Mucosa of stomach (tissue), 1 donor: ENCODE measurements at regions not wholly inside any gene's neighbourhood (a gene's known extent, or its start where the extent isn't known, plus 50 kb on each side); places are given as distances from the start of the nearest gene placed in this dataset.

Experiments
- H3K27me3 ChIP-seq: one replicate; pipeline ENCODE4 v1.7.0; 2013; ENCODE audit warnings: mild to moderate bottlenecking, low read length; ENCODE audit not compliant: control insufficient read depth, insufficient read depth
- H3K36me3 ChIP-seq: one replicate; pipeline ENCODE4 v1.7.0; 2013; ENCODE audit warnings: low read length; ENCODE audit not compliant: control insufficient read depth, insufficient read depth
- H3K4me1 ChIP-seq: one replicate; pipeline ENCODE4 v1.7.0; 2013; ENCODE audit warnings: mild to moderate bottlenecking, low read length; ENCODE audit not compliant: control insufficient read depth, insufficient read depth
- H3K4me3 ChIP-seq: one replicate; pipeline ENCODE4 v1.7.0; 2013; ENCODE audit warnings: low read length
- H3K9ac ChIP-seq: one replicate; pipeline ENCODE4 v1.7.0; 2013; ENCODE audit warnings: mild to moderate bottlenecking, low read length, moderate library complexity
- H3K9me3 ChIP-seq: one replicate; pipeline ENCODE4 v1.7.0; 2013; ENCODE audit warnings: mild to moderate bottlenecking, low read length, moderate library complexity; ENCODE audit not compliant: control insufficient read depth
- donor health status: Pancreatic carcinoma.

DNA sequence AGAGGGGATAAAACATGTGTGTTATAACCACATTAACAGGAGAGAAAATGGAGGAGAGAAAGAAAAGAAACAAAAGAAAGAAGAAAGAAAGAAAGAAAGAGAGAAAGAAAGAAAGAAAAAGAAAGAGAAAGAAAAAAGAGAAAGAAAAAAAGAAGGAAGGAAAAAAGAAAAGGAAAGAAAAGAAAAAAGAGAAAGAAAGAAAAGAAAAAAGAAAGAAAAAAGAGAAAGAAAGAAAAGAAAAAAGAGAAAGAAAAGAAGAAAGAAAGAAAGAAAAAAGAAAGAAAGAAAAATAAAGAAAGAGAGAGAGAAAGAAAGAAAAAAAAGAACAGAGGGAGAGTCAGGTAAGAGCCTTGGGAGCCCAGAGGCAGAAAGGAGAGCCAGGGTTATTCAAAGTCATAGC is 446.6 kb upstream of the ASIC2 start:
- H3K9me3 ChIP-seq: no peaks in the 10 kb centered on the region
- H3K36me3 ChIP-seq: no peaks in the 10 kb centered on the region
- no peaks in the 10 kb centered on the region for H3K27me3 ChIP-seq
- no peaks in the 10 kb centered on the region for H3K4me1 ChIP-seq
- H3K4me3 ChIP-seq: no peak overlapping the region
- H3K9ac ChIP-seq: no peak overlapping the region

DNA sequence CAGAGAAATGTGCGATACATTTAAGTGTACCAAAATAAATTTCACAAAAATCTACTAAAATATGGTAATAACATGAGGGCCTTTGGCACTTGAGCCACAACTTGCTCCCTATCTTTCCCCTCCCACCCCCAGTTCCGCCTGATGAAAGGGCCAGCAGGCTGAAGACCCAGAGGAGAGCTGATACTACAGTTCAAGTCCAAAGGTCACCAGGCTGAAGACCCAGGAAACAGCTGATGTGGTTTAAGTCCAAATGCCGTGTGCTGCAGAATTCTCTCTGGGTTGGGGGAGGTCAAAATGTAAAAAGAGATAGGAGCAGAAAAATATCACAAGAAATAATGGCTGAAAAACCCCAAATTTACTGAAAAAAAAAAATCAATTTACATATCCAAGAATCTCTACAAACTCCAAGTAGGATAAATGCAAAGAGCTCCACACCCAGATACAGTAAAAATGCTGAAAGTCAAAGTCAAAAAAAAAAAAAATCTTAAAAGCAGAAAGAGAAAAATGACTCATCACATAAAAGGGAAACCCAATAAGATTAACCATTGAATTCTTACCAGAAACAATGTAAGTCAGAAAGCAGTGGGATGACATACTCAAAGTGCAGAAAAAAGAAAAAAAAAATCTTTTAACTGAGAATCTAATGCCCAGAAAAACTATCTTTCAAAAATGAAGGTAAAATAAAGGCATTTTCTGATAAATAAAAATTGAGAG is 452.1 kb upstream of the ASIC2 start:
- Histone ChIP-seq H3K9me3 (no peaks in the 10 kb centered on the region), H3K36me3 (no peaks in the 10 kb centered on the region), H3K4me1 (no peaks in the 10 kb centered on the region), H3K4me3 (no peak overlapping the region), H3K27me3 (no peaks in the 10 kb centered on the region), H3K9ac (no peak overlapping the region)

- no peak overlapping the region for H3K4me3 ChIP-seq
- peaks cover 5% of the 10 kb centered on the region for H3K4me1 ChIP-seq
- no peaks in the 10 kb centered on the region for H3K36me3 ChIP-seq
- H3K9ac ChIP-seq: no peak overlapping the region
- no peaks in the 10 kb centered on the region for H3K27me3 ChIP-seq
- no peaks in the 10 kb centered on the region for H3K9me3 ChIP-seq
These were observed 456.1 kb upstream of the ASIC2 start for GRCh38 chr17:33749171-33749570.

GRCh38 chr17:33750943-33751701 is 458.0 kb upstream of the ASIC2 start:
- no peaks in the 10 kb centered on the region for H3K27me3 ChIP-seq
- H3K9ac ChIP-seq: no peak overlapping the region
- H3K4me1 ChIP-seq: peaks cover 5% of the 10 kb centered on the region
- H3K9me3 ChIP-seq: no peaks in the 10 kb centered on the region
- H3K4me3 ChIP-seq: no peak overlapping the region
- no peaks in the 10 kb centered on the region for H3K36me3 ChIP-seq

- Histone ChIP-seq H3K4me1 (peaks cover 5% of the 10 kb centered on the region), H3K27me3 (no peaks in the 10 kb centered on the region), H3K9me3 (no peaks in the 10 kb centered on the region), H3K9ac (no peak overlapping the region), H3K36me3 (no peaks in the 10 kb centered on the region), H3K4me3 (no peak overlapping the region)
These were observed 458.6 kb upstream of the ASIC2 start for GRCh38 chr17:33751702-33752065.

- Histone ChIP-seq H3K27me3 (no peaks in the 10 kb centered on the region), H3K9me3 (no peaks in the 10 kb centered on the region), H3K36me3 (no peaks in the 10 kb centered on the region)
These were observed 460.4 kb upstream of the ASIC2 start for GRCh38 chr17:33753452-33753851.

DNA sequence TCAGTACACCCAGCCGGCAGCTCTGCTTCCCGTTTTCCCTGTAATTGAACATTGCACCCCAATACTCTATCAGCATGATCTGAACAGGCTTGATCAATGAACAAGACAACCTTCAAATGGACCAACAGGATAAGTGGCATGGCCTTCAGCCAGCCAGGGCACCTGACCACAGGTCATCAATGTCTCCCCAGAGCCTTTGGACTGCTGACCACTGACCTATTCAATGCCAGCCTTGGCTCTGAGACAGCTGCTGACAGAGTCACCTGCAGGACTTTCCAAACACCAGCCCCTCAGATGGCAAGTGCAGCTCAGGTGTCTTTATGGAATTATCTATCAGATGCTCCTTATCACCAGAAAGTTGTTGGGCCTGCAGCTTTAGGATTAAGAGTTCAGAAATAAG is 462.9 kb upstream of the ASIC2 start:
- no peaks in the 10 kb centered on the region for H3K36me3 ChIP-seq
- peaks cover 5% of the 10 kb centered on the region for H3K4me1 ChIP-seq
- no peak overlapping the region for H3K9ac ChIP-seq
- no peaks in the 10 kb centered on the region for H3K9me3 ChIP-seq
- H3K27me3 ChIP-seq: no peaks in the 10 kb centered on the region
- no peak overlapping the region for H3K4me3 ChIP-seq

More at GRCh38 chr17:33753452-33753851, 460.4 kb upstream of the ASIC2 start:
- Histone ChIP-seq H3K9ac (no peak overlapping the region), H3K4me3 (no peak overlapping the region), H3K4me1 (peaks cover 5% of the 10 kb centered on the region)

- no peak overlapping the region for H3K9ac ChIP-seq
- no peak overlapping the region for H3K4me3 ChIP-seq
- no peaks in the 10 kb centered on the region for H3K27me3 ChIP-seq
- H3K9me3 ChIP-seq: no peaks in the 10 kb centered on the region
- no peaks in the 10 kb centered on the region for H3K36me3 ChIP-seq
- no peaks in the 10 kb centered on the region for H3K4me1 ChIP-seq
These were observed 472.8 kb upstream of the ASIC2 start for GRCh38 chr17:33765871-33766270.

DNA sequence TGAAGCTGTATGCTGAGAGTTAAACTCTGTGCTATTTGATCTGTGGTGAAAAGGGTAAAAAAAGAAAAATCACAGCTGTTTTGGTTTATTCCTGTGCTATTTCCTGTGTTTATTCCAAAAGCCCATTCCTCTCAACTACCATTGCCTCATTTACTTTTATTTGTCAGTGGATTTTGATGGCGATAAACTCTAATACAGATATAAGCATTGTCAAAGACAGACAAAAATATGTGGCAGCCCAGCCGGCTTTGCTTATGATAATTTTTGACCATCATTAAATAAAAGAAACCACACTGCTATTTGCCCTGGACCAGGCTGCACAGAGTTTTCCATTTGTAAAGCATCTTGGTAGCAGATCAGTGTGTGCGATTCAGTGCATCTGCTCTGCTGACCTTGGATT is 473.6 kb upstream of the ASIC2 start:
- no peak overlapping the region for H3K9ac ChIP-seq
- H3K9me3 ChIP-seq: no peaks in the 10 kb centered on the region
- no peak overlapping the region for H3K4me3 ChIP-seq
- H3K27me3 ChIP-seq: no peaks in the 10 kb centered on the region
- no peaks in the 10 kb centered on the region for H3K4me1 ChIP-seq
- no peaks in the 10 kb centered on the region for H3K36me3 ChIP-seq

DNA sequence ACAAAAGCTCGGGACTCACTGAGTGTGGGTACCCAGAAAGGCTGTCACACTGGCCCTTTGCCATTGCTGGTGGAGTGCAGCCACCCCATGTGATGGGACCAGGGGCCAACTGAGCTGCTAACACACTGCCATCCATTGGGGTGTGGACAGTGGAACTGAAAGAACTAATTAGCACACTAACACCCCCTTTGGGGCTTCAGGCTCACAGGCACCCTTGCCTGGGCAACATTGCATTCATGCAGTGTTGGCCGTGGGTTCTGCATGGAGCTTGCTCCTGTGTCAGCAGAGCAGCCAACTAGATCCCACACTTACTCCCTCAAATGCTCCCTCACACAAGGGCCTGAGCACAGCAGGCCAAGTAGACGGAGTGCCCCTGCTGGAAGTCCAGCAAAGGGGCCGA is 476.0 kb upstream of the ASIC2 start:
- no peaks in the 10 kb centered on the region for H3K36me3 ChIP-seq
- no peaks in the 10 kb centered on the region for H3K9me3 ChIP-seq
- H3K9ac ChIP-seq: no peak overlapping the region
- no peaks in the 10 kb centered on the region for H3K4me1 ChIP-seq
- H3K27me3 ChIP-seq: no peaks in the 10 kb centered on the region
- H3K4me3 ChIP-seq: no peak overlapping the region

DNA sequence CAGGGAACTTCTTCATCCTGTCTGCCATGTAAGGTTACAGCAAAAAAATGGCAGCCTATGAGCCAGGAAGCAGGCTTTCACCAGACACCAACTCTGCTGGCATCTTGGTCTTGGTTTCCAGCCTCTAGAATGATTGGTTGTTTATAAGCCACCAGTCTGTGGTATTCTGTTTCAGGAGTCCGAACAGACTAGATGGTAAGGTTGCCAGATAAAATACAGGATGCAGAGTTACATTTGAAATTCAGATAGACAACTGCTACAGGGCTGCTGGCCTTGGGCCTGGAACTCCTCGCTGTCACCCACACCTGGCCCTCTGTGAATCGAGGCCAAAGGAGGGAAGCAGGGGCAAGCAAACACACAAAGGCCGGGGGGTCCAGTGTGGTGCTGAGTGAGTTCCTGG is 478.8 kb upstream of the CCL2 start:
- no peak overlapping the region for H3K4me3 ChIP-seq
- no peaks in the 10 kb centered on the region for H3K9me3 ChIP-seq
- H3K4me1 ChIP-seq: no peaks in the 10 kb centered on the region
- H3K9ac ChIP-seq: no peak overlapping the region
- no peaks in the 10 kb centered on the region for H3K36me3 ChIP-seq
- no peaks in the 10 kb centered on the region for H3K27me3 ChIP-seq

- H3K36me3 ChIP-seq: no peaks in the 10 kb centered on the region
- no peaks in the 10 kb centered on the region for H3K9me3 ChIP-seq
- H3K4me3 ChIP-seq: no peak overlapping the region
- H3K27me3 ChIP-seq: no peaks in the 10 kb centered on the region
- H3K9ac ChIP-seq: no peak overlapping the region
- H3K4me1 ChIP-seq: no peaks in the 10 kb centered on the region
These were observed 478.2 kb upstream of the CCL2 start for GRCh38 chr17:33776903-33777302.
